ENCODE measurements at regions not wholly inside any gene's neighbourhood (a gene's known extent, or its start where the extent isn't known, plus 50 kb on each side); places are given as distances from the start of the nearest gene placed in this dataset.
A peak's percentile ranks its signal among the peaks of the same experiment; 100 is the strongest.

DNA sequence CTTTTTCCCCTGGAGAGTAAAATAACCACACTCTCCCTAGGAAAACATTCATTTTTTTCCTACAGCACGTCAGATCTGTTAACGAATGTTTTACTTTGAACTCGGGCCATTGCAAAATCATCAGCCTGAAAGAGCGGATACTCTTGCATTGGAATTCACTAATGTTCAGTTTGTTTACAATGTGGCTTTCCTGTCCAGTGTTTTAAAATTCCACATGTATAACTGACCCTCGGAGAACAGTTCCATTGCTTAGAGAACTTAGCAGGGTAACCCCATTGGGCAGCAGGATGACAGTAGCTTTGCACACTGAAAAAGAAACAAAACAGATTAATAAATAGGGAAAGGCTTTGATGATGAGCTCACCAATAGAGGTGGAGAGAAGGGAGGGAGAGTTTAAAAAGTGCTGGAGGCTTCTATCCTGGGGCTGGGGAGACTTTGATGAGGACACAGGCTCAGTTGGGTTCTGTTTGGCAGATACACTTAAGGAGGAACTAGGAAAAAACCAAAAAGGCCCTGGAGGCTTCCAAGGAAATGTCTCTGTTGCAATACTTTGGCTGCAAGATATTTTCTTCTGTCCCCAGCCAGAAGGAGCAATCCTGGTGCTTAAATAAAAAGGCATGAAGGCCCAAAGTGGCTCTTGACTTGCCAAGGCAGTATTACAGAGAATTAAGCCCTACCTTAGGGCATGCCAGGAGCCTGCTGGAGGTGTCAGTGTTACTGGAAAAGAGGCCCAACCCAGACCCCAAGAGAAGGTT, 143.1 kb downstream of the ARSF start:
- DNase-seq (ENCODE audit: low read depth): peak; percentile 92

DNA sequence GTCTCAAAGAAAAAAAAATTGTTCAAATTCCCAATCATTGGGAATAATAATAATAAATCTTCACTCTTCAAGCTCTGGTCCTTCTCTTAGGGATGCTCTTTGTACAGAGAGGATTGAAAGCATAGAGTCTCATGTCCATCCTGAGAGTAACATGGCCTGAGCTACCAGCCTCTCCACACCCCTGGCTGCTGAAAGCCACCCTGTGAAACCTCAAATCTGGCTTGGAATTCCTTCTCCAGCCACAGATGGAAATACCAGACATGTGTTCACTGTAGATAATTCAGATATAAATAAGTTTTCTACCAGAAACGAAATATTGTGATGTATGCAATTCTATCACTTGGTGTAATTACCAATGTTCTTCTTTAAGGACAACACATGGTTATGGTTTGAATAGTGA, 140.6 kb downstream of the ARSF start:
- DNase-seq (ENCODE audit: low read depth): peak; percentile 65

DNA sequence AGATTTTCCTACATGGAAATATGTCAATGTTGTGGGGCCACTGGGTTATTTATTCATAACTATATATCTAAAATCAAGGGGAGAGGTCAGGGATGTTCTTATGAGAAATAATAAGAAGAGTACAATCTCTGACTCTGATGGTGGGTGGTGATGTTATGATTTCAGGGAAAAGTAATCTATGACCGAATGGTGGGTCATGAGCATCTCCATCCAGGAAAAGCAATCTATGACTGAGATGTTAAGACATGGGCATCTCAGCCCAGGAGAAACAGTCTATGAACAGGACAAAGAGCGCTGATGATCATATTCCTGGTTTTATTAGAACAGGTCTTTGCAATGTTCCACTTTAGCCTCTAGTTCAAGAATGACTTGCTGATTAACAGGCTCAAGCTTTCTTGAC, 137.1 kb downstream of the ARSF start:
- DNase-seq (ENCODE audit: low read depth): peak; percentile 53

- peak; percentile 84 for DNase-seq (ENCODE audit: low read depth)
These were observed 136.6 kb downstream of the ARSF start for GRCh38 chrX:3177851-3178250.

- peak; percentile 67 for DNase-seq (ENCODE audit: low read depth)
These were observed 135.2 kb downstream of the ARSF start for GRCh38 chrX:3176439-3176820.

DNA sequence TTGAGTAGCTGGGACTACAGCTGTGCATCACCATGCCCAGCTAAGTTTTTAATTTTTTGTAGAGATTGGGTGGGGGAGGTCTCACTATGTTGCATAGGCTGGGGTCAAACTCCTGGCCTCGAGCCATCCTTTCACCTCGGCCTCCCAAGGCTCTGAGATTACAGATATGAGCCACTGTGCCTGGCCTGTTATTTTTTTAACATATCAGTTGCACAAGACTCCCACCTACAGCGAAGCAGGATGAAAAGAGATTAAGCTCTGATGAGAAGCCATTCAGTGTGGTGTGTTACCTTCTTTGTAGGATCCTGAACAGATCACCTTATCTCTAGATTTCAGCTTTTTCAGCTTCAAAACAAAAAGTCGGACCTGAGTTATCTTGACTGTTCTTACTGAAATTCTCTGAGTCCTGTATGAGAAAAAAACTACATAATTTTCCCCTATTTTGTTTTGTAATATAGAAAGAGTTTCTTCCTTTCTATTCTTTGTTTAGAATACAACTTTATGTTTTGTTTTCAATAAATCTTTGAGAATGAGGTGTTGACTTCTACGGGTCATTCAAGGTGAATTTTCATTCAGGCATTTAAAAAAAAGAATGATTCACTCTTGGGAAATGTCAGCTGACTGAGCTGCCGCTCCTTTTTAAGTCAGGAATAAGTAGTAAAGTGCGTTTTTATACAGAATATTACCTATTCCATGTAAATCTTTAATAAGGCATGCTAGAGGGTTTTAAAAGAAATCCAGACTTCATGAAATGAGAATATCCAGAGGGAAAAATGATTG, 134.6 kb downstream of the ARSF start:
- DNase-seq (ENCODE audit: low read depth): peak; percentile 57

DNA sequence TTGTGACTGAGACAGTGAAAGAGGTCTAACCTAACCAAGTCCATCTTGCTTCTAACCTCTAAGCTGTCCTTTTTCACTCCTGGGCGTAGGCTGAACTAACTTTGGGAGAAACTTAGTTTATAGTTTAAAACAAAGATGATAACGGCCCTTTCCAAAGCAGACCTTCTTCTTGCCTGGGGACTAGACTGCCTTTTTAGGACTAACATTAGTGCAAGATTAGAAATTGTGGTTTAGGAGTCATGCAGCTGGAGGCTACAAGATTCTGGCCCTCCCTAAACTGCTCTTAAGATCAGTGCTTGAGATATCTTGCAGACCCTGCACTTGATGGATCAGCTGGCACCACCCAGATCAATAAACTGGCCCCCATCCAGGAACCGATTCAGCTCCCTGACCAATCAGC, 130.9 kb downstream of the ARSF start:
- DNase-seq (ENCODE audit: low read depth): peak; percentile 73

- DNase-seq (ENCODE audit: low read depth): peak; percentile 47
These were observed 128.2 kb downstream of the ARSF start for GRCh38 chrX:3169421-3169820.

- DNase-seq (ENCODE audit: low read depth): no peak
These were observed 126.5 kb downstream of the ARSF start for GRCh38 chrX:3167771-3168170.

- peak; percentile 52 for DNase-seq (ENCODE audit: low read depth)
These were observed 125.6 kb downstream of the ARSF start for GRCh38 chrX:3166670-3167455.

DNA sequence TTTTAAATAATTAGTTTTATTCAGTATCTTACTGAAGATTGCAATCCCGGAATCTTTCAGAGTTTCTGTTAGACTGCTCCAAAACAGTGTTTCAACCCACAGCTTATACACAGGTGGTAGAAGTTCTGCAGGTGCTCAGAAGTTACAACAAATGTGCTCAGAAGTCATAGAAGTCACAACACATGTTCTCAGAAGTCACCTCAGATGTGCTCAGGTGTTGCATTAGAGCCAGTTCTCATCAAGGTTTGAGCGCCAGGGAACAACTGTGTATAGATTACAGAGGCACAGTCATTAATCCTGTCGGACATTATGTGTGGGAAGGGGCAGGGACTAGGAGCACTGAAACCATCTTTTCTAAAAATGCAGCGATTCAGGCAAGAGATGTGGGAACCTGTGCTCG, 124.5 kb downstream of the ARSF start:
- DNase-seq (ENCODE audit: low read depth): no peak
